ENCODE measurements at regions not wholly inside any gene's neighbourhood (a gene's known extent, or its start where the extent isn't known, plus 50 kb on each side); places are given as distances from the start of the nearest gene placed in this dataset.

DNA sequence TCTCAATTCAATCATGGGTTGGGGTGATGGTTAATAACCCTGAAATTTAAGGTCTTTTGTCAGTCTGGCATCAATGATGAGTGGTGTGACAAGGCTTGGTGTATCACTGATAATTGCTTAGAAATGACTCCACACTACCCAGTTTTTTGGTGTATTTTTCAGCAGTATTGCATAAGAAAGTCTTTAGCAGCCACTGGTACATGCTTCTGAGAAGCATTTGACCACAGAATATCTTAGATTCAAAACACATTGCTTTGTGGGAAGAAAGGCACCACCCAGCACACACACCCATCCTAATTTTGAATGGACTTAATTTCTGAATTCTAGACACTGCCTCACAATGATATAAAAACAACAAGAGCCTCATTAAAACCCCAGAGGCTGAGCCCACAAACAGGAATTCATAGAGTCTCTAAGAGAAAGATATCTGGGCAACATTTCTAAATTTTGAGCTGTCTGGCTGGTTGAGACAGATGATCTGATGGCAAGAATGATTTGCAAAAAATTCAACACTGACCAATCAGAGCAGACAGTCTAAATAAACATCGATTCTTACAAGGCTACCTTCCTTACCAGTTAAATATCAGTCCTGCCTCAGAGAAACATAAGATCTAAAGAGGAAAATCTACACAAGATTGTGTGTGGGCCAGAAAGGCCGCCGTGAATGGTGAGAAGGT lies 114.7 kb upstream of the CYP1B1 start:
- Mint-ChIP-seq H3K36me3 (no peaks in the 10 kb centered on the region), H3K27ac (no peak overlapping the region), H3K27me3 (ENCODE audit: low read depth) (no peaks in the 10 kb centered on the region; the same call in 1 of the 2 replicates), H3K9me3 (0 out of 2 replicates have a peak, but pooled peaks cover 4% of the 10 kb centered on the region), H3K4me3 (no peak overlapping the region), H3K4me1 (peaks cover 15% of the 10 kb centered on the region)
- CTCF ChIA-PET = no interaction called here
- POLR2A ChIA-PET = no interaction called here
- ATAC-seq (no peak), DNase-seq (ENCODE audit: low spot score) (no peak)
- no peak for TF ChIP-seq RELA (CRISPR knock-in tag; IDR thresholded peaks at IDR 0.05; ENCODE audit: borderline replicate concordance)
- TF ChIP-seq KAT7 (CRISPR knock-in tag; IDR thresholded peaks at IDR 0.05; ENCODE audit: borderline replicate concordance) = no peak
- TF ChIP-seq, protein P1, sequence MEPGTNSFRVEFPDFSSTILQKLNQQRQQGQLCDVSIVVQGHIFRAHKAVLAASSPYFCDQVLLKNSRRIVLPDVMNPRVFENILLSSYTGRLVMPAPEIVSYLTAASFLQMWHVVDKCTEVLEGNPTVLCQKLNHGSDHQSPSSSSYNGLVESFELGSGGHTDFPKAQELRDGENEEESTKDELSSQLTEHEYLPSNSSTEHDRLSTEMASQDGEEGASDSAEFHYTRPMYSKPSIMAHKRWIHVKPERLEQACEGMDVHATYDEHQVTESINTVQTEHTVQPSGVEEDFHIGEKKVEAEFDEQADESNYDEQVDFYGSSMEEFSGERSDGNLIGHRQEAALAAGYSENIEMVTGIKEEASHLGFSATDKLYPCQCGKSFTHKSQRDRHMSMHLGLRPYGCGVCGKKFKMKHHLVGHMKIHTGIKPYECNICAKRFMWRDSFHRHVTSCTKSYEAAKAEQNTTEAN (CRISPR knock-in tag; IDR thresholded peaks at IDR 0.05) = no peak
- no peak for TF ChIP-seq ESRRA (CRISPR knock-in tag; IDR thresholded peaks at IDR 0.05; ENCODE audit: borderline replicate concordance)
- no peak for TF ChIP-seq NR2C2 (CRISPR knock-in tag; IDR thresholded peaks at IDR 0.05)
- TF ChIP-seq FOXP1 (CRISPR knock-in tag; IDR thresholded peaks at IDR 0.05; ENCODE audit: borderline replicate concordance) = no peak
- TF ChIP-seq PRDM15 (CRISPR knock-in tag; IDR thresholded peaks at IDR 0.05) = no peak
- TF ChIP-seq, protein P2, sequence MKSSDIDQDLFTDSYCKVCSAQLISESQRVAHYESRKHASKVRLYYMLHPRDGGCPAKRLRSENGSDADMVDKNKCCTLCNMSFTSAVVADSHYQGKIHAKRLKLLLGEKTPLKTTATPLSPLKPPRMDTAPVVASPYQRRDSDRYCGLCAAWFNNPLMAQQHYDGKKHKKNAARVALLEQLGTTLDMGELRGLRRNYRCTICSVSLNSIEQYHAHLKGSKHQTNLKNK (CRISPR knock-in tag; IDR thresholded peaks at IDR 0.05) = no peak
- no peak for TF ChIP-seq CREM (CRISPR knock-in tag; IDR thresholded peaks at IDR 0.05)
- TF ChIP-seq ZNF416 (CRISPR knock-in tag; IDR thresholded peaks at IDR 0.05) = no peak
- no peak for TF ChIP-seq MLX (CRISPR knock-in tag; IDR thresholded peaks at IDR 0.05)
- TF ChIP-seq ZBTB21 (CRISPR knock-in tag; IDR thresholded peaks at IDR 0.05; ENCODE audit: borderline replicate concordance) = no peak
- TF ChIP-seq PRRX2 (CRISPR knock-in tag; IDR thresholded peaks at IDR 0.05) = no peak
- no peak for TF ChIP-seq TP53 (CRISPR knock-in tag; IDR thresholded peaks at IDR 0.05)
- no peak for TF ChIP-seq STAT6 (CRISPR knock-in tag; conservative IDR thresholded peaks at IDR 0.05; ENCODE audit: low read depth)
- no peak for TF ChIP-seq TEAD1 (CRISPR knock-in tag; IDR thresholded peaks at IDR 0.05)
- TF ChIP-seq, protein P3, sequence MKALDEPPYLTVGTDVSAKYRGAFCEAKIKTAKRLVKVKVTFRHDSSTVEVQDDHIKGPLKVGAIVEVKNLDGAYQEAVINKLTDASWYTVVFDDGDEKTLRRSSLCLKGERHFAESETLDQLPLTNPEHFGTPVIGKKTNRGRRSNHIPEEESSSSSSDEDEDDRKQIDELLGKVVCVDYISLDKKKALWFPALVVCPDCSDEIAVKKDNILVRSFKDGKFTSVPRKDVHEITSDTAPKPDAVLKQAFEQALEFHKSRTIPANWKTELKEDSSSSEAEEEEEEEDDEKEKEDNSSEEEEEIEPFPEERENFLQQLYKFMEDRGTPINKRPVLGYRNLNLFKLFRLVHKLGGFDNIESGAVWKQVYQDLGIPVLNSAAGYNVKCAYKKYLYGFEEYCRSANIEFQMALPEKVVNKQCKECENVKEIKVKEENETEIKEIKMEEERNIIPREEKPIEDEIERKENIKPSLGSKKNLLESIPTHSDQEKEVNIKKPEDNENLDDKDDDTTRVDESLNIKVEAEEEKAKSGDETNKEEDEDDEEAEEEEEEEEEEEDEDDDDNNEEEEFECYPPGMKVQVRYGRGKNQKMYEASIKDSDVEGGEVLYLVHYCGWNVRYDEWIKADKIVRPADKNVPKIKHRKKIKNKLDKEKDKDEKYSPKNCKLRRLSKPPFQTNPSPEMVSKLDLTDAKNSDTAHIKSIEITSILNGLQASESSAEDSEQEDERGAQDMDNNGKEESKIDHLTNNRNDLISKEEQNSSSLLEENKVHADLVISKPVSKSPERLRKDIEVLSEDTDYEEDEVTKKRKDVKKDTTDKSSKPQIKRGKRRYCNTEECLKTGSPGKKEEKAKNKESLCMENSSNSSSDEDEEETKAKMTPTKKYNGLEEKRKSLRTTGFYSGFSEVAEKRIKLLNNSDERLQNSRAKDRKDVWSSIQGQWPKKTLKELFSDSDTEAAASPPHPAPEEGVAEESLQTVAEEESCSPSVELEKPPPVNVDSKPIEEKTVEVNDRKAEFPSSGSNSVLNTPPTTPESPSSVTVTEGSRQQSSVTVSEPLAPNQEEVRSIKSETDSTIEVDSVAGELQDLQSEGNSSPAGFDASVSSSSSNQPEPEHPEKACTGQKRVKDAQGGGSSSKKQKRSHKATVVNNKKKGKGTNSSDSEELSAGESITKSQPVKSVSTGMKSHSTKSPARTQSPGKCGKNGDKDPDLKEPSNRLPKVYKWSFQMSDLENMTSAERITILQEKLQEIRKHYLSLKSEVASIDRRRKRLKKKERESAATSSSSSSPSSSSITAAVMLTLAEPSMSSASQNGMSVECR (CRISPR knock-in tag; IDR thresholded peaks at IDR 0.05; ENCODE audit: borderline replicate concordance) = no peak
